ENCODE measurements at regions not wholly inside any gene's neighbourhood (a gene's known extent, or its start where the extent isn't known, plus 50 kb on each side); places are given as distances from the start of the nearest gene placed in this dataset.

DNA sequence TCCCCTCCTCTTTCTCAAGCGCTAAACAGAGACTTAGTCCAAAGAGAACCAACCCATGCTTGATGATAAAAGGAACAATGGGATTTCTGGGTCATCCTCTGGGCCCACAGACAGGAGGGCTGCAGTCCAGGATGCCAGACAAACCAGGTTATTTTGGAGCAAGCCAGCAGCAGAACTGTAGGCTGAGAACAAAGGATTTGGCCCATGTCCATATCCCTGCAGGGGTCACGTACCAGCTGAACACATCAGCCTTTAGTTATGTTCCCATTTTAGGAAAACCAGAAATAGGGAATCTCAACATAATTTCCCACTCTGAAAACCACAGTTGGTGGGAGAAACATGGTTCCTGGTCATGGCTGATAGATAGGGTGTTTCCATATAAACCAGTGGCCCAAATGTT, 533.6 kb upstream of the CADM1 start:
- TF ChIP-seq, protein P1, sequence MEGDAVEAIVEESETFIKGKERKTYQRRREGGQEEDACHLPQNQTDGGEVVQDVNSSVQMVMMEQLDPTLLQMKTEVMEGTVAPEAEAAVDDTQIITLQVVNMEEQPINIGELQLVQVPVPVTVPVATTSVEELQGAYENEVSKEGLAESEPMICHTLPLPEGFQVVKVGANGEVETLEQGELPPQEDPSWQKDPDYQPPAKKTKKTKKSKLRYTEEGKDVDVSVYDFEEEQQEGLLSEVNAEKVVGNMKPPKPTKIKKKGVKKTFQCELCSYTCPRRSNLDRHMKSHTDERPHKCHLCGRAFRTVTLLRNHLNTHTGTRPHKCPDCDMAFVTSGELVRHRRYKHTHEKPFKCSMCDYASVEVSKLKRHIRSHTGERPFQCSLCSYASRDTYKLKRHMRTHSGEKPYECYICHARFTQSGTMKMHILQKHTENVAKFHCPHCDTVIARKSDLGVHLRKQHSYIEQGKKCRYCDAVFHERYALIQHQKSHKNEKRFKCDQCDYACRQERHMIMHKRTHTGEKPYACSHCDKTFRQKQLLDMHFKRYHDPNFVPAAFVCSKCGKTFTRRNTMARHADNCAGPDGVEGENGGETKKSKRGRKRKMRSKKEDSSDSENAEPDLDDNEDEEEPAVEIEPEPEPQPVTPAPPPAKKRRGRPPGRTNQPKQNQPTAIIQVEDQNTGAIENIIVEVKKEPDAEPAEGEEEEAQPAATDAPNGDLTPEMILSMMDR (IDR thresholded peaks at IDR 0.05): no peak
- no peak for TF ChIP-seq POLR2A (IDR thresholded peaks at IDR 0.05)
